GM12878 (cell line): ENCODE measurements at regions not wholly inside any gene's neighbourhood (a gene's known extent, or its start where the extent isn't known, plus 50 kb on each side); places are given as distances from the start of the nearest gene placed in this dataset.

ENCODE experiments used
- BMI1 ChIP-seq: fragments of 450-650 bp; IDR thresholded peaks from 2 replicates; pipeline ENCODE4 v1.6.1; 2016; ENCODE audit warnings: mild to moderate bottlenecking, moderate library complexity, borderline replicate concordance
- EZH2 ChIP-seq: IDR thresholded peaks from 2 replicates; pipeline ENCODE4 v1.6.1; 2012; ENCODE audit warnings: low read depth, mild to moderate bottlenecking, control low read depth, inconsistent platforms, low read length, borderline replicate concordance; ENCODE audit not compliant: control insufficient read depth
- GABPA ChIP-seq: IDR thresholded peaks from 2 replicates; pipeline ENCODE4 v1.6.1; 2014; ENCODE audit warnings: antibody characterized with exemption, low read depth, mild to moderate bottlenecking, inconsistent platforms
- JUND ChIP-seq: IDR thresholded peaks from 2 replicates; pipeline ENCODE4 v1.6.1; 2012; ENCODE audit warnings: low read depth, mild to moderate bottlenecking, low read length, improper control_type of control experiment, moderate library complexity
- MEF2A ChIP-seq: IDR thresholded peaks from 2 replicates; pipeline ENCODE4 v1.6.1; 2011; ENCODE audit warnings: low read depth, mild to moderate bottlenecking, low read length, moderate library complexity; ENCODE audit not compliant: insufficient read depth
- NFIC ChIP-seq: IDR thresholded peaks from 2 replicates; pipeline ENCODE4 v1.6.1; 2012; ENCODE audit warnings: low read depth, mild to moderate bottlenecking, inconsistent platforms, low read length, moderate library complexity
- NRF1 ChIP-seq: conservative IDR thresholded peaks from 2 replicates; pipeline ENCODE4 v1.6.1; 2011; ENCODE audit warnings: mild to moderate bottlenecking, low read depth, low read length, improper control_type of control experiment
- SREBF1 ChIP-seq: IDR thresholded peaks from 2 replicates; pipeline ENCODE4 v1.6.1; 2012; ENCODE audit warnings: mild to moderate bottlenecking, low read length
- SREBF2 ChIP-seq: IDR thresholded peaks from 2 replicates; pipeline ENCODE4 v1.6.1; 2012; ENCODE audit warnings: mild to moderate bottlenecking, low read length
- TCF12 ChIP-seq: IDR thresholded peaks from 2 replicates; pipeline ENCODE4 v1.6.1; 2011; ENCODE audit warnings: low read depth, mild to moderate bottlenecking, low read length
- TF ChIP-seq, protein P1 (sequence below): IDR thresholded peaks from 2 replicates; pipeline ENCODE4 v1.6.1; 2011; ENCODE audit warnings: low read depth, mild to moderate bottlenecking, low read length, moderate library complexity, borderline replicate concordance; ENCODE audit errors: extremely low read depth
- TF ChIP-seq, protein P2 (sequence below), 3 experiments: IDR thresholded peaks in 2 of 3; conservative IDR thresholded peaks in 1 of 3; 2 replicates each; pipeline ENCODE4 v1.5.1; 2011; ENCODE audit warnings: low read depth in 3 of 3, low read length in 3 of 3, mild to moderate bottlenecking in 3 of 3, control low read depth in 2 of 3, moderate library complexity in 2 of 3, inconsistent platforms in 1 of 3, mixed read lengths in 1 of 3; ENCODE audit not compliant: control insufficient read depth in 2 of 3, insufficient read depth in 1 of 3; ENCODE audit errors: extremely low read depth in 1 of 3
- TF ChIP-seq, protein P3 (sequence below): fragments of 450-650 bp; IDR thresholded peaks from 2 replicates; pipeline ENCODE4 v1.6.1; 2016; ENCODE audit warnings: mild to moderate bottlenecking
- TF ChIP-seq, protein P4 (sequence below): fragments of 450-650 bp; IDR thresholded peaks from 2 replicates; pipeline ENCODE4 v1.6.1; 2016; ENCODE audit warnings: mild to moderate bottlenecking, moderate library complexity, borderline replicate concordance

DNA sequence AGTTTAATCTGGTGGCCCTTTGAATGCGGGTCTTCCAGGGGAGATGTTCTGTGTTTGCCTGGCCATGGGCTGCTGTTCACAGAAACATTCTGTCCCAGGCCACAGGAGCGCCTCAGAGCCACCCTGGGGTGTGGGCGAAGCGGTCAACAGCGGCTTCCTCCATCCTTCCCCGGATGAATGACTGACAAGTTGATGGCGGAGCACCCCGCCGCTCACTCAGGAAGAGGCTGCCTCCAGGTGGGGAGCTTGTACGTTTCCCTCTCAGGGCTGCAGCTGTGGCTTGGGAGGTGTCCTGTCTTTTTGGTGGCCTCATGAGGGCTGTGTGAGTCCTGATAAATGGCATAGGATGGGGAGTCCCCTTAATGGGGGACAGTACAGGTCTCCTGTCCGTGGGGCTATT is 178.4 kb downstream of the NRN1 start:
- TF ChIP-seq NFIC (no peak), JUND (no peak), TCF12 (no peak), NRF1 (no peak), GABPA (no peak), EZH2 (no peak), SREBF2 (no peak), MEF2A (no peak), SREBF1 (no peak), BMI1 (no peak)
- TF ChIP-seq, protein P1, sequence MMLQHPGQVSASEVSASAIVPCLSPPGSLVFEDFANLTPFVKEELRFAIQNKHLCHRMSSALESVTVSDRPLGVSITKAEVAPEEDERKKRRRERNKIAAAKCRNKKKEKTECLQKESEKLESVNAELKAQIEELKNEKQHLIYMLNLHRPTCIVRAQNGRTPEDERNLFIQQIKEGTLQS = no peak
- TF ChIP-seq, protein P2, sequence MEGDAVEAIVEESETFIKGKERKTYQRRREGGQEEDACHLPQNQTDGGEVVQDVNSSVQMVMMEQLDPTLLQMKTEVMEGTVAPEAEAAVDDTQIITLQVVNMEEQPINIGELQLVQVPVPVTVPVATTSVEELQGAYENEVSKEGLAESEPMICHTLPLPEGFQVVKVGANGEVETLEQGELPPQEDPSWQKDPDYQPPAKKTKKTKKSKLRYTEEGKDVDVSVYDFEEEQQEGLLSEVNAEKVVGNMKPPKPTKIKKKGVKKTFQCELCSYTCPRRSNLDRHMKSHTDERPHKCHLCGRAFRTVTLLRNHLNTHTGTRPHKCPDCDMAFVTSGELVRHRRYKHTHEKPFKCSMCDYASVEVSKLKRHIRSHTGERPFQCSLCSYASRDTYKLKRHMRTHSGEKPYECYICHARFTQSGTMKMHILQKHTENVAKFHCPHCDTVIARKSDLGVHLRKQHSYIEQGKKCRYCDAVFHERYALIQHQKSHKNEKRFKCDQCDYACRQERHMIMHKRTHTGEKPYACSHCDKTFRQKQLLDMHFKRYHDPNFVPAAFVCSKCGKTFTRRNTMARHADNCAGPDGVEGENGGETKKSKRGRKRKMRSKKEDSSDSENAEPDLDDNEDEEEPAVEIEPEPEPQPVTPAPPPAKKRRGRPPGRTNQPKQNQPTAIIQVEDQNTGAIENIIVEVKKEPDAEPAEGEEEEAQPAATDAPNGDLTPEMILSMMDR (IDR thresholded peaks at IDR 0.05 in 2 of 3, conservative IDR thresholded peaks at IDR 0.05 in 1 of 3; ENCODE audit: control insufficient read depth in 2 of 3, extremely low read depth in 1 of 3, insufficient read depth in 1 of 3, low read depth in 3 of 3, low read length in 3 of 3) = no peak
- TF ChIP-seq, protein P3, sequence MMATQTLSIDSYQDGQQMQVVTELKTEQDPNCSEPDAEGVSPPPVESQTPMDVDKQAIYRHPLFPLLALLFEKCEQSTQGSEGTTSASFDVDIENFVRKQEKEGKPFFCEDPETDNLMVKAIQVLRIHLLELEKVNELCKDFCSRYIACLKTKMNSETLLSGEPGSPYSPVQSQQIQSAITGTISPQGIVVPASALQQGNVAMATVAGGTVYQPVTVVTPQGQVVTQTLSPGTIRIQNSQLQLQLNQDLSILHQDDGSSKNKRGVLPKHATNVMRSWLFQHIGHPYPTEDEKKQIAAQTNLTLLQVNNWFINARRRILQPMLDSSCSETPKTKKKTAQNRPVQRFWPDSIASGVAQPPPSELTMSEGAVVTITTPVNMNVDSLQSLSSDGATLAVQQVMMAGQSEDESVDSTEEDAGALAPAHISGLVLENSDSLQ = no peak
- TF ChIP-seq, protein P4, sequence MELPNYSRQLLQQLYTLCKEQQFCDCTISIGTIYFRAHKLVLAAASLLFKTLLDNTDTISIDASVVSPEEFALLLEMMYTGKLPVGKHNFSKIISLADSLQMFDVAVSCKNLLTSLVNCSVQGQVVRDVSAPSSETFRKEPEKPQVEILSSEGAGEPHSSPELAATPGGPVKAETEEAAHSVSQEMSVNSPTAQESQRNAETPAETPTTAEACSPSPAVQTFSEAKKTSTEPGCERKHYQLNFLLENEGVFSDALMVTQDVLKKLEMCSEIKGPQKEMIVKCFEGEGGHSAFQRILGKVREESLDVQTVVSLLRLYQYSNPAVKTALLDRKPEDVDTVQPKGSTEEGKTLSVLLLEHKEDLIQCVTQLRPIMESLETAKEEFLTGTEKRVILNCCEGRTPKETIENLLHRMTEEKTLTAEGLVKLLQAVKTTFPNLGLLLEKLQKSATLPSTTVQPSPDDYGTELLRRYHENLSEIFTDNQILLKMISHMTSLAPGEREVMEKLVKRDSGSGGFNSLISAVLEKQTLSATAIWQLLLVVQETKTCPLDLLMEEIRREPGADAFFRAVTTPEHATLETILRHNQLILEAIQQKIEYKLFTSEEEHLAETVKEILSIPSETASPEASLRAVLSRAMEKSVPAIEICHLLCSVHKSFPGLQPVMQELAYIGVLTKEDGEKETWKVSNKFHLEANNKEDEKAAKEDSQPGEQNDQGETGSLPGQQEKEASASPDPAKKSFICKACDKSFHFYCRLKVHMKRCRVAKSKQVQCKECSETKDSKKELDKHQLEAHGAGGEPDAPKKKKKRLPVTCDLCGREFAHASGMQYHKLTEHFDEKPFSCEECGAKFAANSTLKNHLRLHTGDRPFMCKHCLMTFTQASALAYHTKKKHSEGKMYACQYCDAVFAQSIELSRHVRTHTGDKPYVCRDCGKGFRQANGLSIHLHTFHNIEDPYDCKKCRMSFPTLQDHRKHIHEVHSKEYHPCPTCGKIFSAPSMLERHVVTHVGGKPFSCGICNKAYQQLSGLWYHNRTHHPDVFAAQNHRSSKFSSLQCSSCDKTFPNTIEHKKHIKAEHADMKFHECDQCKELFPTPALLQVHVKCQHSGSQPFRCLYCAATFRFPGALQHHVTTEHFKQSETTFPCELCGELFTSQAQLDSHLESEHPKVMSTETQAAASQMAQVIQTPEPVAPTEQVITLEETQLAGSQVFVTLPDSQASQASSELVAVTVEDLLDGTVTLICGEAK = no peak
